ENCODE measurements at regions not wholly inside any gene's neighbourhood (a gene's known extent, or its start where the extent isn't known, plus 50 kb on each side); places are given as distances from the start of the nearest gene placed in this dataset.

- CTCF ChIA-PET (ENCODE audit: low intra/inter-chr PET ratio, low total read pairs) = no interaction called here
- Histone ChIP-seq H3K27me3 (ENCODE audit: control insufficient read depth in 1 of 2, insufficient read depth in 2 of 2, low read length in 2 of 2) (no peaks in the 10 kb centered on the region), H2AFZ (ENCODE audit: low read length) (no peak overlapping the region), H3K4me3 (replicated peaks in 1 of 3; ENCODE audit: insufficient read depth in 1 of 3, low read depth in 2 of 3, low read length in 3 of 3) (no peak overlapping the region), H3K4me2 (ENCODE audit: low read depth, low read length) (no peak overlapping the region), H3K79me2 (ENCODE audit: insufficient read depth, low read length) (no peaks in the 10 kb centered on the region), H3K36me3 (replicated peaks in 1 of 2; ENCODE audit: control insufficient read depth in 1 of 2, insufficient read depth in 2 of 2, low read length in 2 of 2) (no peaks in the 10 kb centered on the region), H3K4me1 (ENCODE audit: insufficient read depth, low read length) (no peaks in the 10 kb centered on the region), H3K27ac (ENCODE audit: extremely low read length, insufficient read depth, low read length) (no peak overlapping the region), H3K9ac (ENCODE audit: insufficient read depth, low read depth, low read length) (no peak overlapping the region), H3K9me3 (ENCODE audit: low read length) (no peaks in the 10 kb centered on the region), H4K20me1 (ENCODE audit: insufficient read depth, low read length) (no peaks in the 10 kb centered on the region)
- DNase-seq (ENCODE audit: low spot score) (no peak), ATAC-seq (no peak), FAIRE-seq (no peak)
- in situ Hi-C loops (cut with HindIII; ENCODE audit: extremely low pct_ligation_motif_present, low pct_unique_long_range_greater_than_20kb) = no loop called here
- WGBS (ENCODE audit: low lambda C conversion rate) = 0% methylated on average over 1 of the region's 1 CpG
- no TSS peak for BruUV-seq (replicated peaks)
- POLR2A ChIA-PET = no interaction called here
- intact Hi-C loops (cut with micrococcal nuclease; ENCODE audit: unreplicated experiment) = no loop called here
- TF ChIP-seq HNF4A (CRISPR knock-in tag; IDR thresholded peaks at IDR 0.05) (no peak), NR2F2 (IDR thresholded peaks at IDR 0.05; ENCODE audit: borderline replicate concordance, low read depth) (no peak), NR3C1 (CRISPR knock-in tag; IDR thresholded peaks at IDR 0.05) (no peak), FOXJ3 (CRISPR knock-in tag; IDR thresholded peaks at IDR 0.05; ENCODE audit: borderline replicate concordance) (no peak), CCAR2 (optimal IDR thresholded peaks at IDR 0.05; ENCODE audit: low read depth, low read length) (no peak), THAP9 (CRISPR knock-in tag; IDR thresholded peaks at IDR 0.05; ENCODE audit: borderline replicate concordance) (no peak), ZMYM3 (CRISPR knock-in tag; IDR thresholded peaks at IDR 0.05) (no peak), CENPT (CRISPR knock-in tag; IDR thresholded peaks at IDR 0.05; ENCODE audit: low read depth) (no peak), NFYC (CRISPR knock-in tag; IDR thresholded peaks at IDR 0.05) (no peak), ZNF761 (CRISPR knock-in tag; conservative IDR thresholded peaks at IDR 0.05) (no peak), MEF2D (CRISPR knock-in tag; IDR thresholded peaks at IDR 0.05) (no peak)
- TF ChIP-seq, protein P1, sequence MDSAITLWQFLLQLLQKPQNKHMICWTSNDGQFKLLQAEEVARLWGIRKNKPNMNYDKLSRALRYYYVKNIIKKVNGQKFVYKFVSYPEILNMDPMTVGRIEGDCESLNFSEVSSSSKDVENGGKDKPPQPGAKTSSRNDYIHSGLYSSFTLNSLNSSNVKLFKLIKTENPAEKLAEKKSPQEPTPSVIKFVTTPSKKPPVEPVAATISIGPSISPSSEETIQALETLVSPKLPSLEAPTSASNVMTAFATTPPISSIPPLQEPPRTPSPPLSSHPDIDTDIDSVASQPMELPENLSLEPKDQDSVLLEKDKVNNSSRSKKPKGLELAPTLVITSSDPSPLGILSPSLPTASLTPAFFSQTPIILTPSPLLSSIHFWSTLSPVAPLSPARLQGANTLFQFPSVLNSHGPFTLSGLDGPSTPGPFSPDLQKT (CRISPR knock-in tag; IDR thresholded peaks at IDR 0.05; ENCODE audit: borderline replicate concordance) = no peak
- TF ChIP-seq, protein P2, sequence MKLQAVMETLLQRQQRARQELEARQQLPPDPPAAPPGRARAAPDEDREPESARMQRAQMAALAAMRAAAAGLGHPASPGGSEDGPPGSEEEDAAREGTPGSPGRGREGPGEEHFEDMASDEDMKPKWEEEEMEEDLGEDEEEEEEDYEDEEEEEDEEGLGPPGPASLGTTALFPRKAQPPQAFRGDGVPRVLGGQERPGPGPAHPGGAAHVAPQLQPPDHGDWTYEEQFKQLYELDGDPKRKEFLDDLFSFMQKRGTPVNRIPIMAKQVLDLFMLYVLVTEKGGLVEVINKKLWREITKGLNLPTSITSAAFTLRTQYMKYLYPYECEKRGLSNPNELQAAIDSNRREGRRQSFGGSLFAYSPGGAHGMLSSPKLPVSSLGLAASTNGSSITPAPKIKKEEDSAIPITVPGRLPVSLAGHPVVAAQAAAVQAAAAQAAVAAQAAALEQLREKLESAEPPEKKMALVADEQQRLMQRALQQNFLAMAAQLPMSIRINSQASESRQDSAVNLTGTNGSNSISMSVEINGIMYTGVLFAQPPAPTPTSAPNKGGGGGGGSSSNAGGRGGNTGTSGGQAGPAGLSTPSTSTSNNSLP (IDR thresholded peaks at IDR 0.05; ENCODE audit: low read depth, low read length) = no peak
- TF ChIP-seq, protein P3, sequence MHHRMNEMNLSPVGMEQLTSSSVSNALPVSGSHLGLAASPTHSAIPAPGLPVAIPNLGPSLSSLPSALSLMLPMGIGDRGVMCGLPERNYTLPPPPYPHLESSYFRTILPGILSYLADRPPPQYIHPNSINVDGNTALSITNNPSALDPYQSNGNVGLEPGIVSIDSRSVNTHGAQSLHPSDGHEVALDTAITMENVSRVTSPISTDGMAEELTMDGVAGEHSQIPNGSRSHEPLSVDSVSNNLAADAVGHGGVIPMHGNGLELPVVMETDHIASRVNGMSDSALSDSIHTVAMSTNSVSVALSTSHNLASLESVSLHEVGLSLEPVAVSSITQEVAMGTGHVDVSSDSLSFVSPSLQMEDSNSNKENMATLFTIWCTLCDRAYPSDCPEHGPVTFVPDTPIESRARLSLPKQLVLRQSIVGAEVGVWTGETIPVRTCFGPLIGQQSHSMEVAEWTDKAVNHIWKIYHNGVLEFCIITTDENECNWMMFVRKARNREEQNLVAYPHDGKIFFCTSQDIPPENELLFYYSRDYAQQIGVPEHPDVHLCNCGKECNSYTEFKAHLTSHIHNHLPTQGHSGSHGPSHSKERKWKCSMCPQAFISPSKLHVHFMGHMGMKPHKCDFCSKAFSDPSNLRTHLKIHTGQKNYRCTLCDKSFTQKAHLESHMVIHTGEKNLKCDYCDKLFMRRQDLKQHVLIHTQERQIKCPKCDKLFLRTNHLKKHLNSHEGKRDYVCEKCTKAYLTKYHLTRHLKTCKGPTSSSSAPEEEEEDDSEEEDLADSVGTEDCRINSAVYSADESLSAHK (CRISPR knock-in tag; IDR thresholded peaks at IDR 0.05; ENCODE audit: borderline replicate concordance) = no peak
- TF ChIP-seq, protein P4, sequence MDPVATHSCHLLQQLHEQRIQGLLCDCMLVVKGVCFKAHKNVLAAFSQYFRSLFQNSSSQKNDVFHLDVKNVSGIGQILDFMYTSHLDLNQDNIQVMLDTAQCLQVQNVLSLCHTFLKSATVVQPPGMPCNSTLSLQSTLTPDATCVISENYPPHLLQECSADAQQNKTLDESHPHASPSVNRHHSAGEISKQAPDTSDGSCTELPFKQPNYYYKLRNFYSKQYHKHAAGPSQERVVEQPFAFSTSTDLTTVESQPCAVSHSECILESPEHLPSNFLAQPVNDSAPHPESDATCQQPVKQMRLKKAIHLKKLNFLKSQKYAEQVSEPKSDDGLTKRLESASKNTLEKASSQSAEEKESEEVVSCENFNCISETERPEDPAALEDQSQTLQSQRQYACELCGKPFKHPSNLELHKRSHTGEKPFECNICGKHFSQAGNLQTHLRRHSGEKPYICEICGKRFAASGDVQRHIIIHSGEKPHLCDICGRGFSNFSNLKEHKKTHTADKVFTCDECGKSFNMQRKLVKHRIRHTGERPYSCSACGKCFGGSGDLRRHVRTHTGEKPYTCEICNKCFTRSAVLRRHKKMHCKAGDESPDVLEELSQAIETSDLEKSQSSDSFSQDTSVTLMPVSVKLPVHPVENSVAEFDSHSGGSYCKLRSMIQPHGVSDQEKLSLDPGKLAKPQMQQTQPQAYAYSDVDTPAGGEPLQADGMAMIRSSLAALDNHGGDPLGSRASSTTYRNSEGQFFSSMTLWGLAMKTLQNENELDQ (CRISPR knock-in tag; IDR thresholded peaks at IDR 0.05; ENCODE audit: borderline replicate concordance) = no peak
Observed at GRCh38 chr5:125100342-125100741, 353.9 kb upstream of the ZNF608 start.

Measured in HepG2 (cell line).